ENCODE measurements at regions not wholly inside any gene's neighbourhood (a gene's known extent, or its start where the extent isn't known, plus 50 kb on each side); places are given as distances from the start of the nearest gene placed in this dataset.
"Not testable (repeated sequence)": the region's sequence is repeated elsewhere in the genome, so short reads cannot be mapped to it uniquely, and the experiment has no call there.

DNA sequence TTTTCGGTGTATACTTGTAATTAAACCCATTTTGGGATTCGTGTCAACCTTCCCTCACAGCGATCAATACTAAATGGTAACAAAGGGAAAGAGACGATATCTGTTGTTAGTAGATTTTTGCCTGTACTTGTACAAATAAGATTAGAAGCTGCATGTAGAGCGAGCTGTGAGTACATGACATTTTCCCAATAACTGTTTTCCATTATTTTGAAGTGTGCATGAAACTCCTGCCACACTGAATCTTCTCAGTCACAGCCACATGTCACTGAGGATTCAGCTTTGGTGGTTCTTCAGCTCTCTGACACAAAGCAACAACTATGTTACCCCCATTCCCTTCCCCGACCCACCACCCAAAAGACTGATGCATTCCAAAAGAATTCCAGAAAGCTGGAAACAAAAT is 685.6 kb downstream of the EFNA5 start:
- no peak for DNase-seq (ENCODE audit: low spot score)

DNA sequence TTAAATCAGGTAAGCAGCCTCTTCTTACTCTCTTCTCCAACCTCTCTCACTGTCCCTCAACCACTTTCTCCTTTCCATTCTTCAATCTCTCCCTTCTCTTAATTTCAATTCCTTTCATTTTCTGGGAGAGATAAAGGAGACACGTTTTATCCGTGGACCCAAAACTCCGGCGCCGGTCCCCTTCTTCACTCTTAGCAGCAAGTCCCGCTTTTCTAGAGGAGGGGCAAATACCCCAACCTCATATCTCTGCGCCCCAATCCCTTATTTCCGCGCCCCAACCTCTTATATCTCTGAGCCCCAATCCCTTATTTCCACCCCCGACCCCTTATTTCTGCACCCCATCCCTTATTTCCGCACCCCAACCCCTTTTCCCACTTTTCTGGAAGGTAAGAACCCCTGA is 691.6 kb downstream of the EFNA5 start:
- not testable (repeated sequence) for DNase-seq (ENCODE audit: low spot score)

DNA sequence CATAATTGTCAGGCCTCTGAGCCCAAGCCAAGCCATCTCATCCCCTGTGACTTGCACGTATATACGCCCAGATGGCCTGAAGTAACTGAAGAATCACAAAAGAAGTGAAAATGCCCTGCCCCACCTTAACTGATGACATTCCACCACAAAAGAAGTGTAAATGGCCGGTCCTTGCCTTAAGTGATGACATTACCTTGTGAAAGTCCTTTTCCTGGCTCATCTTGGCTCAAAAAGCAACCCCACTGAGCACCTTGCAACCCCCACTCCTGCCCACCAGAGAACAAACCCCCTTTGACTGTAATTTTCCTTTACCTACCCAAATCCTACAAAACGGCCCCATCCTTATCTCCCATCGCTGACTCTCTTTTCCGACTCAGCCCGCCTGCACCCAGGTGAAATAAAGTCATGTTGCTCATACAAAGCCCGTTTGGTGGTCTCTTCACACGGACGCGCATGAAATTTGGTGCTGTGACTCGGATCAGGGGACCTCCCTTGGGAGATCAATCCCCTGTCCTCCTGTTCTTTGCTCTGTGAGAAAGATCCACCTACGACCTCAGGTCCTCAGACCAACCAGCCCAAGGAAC is 692.1 kb downstream of the EFNA5 start:
- not testable (repeated sequence) for DNase-seq (ENCODE audit: low spot score)

DNA sequence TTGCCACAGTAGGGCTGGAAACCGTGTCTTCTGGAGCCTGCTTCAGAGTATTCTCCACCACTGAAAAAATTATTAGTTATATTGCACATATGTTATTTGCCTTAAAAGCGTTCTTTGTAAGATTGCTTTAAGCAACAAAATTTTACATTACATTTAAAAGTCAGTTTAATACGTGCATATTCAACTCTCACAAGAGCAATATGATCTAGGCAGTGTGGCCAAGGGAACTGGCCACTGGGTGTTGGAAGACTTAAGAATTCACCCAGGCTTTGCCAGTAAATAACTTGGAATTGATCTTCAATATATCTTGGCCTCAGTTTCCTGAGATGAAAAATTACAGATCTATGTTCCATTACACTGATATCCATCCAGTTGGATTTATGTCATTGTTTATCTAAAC is 694.4 kb downstream of the EFNA5 start:
- DNase-seq (ENCODE audit: low spot score), result no peak

DNA sequence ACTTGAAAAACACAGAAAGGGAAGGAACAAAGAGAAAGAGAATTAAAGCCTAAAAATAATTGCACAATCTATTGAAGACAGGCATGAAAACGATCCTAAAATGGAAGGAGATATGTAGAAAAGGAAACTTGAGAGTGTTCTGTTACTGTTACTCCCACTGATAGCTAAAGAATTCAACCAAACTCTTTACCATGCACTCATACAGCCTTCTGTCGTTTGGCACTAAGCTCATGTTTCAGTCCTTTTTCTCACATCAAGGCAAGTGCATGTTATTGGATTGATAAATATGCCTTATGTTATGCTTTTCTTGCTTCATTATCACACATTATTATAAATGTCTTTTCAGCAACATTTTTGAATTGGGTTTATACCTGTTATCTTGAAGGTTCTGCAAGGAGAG is 696.5 kb downstream of the EFNA5 start:
- DNase-seq (ENCODE audit: low spot score), result no peak

DNA sequence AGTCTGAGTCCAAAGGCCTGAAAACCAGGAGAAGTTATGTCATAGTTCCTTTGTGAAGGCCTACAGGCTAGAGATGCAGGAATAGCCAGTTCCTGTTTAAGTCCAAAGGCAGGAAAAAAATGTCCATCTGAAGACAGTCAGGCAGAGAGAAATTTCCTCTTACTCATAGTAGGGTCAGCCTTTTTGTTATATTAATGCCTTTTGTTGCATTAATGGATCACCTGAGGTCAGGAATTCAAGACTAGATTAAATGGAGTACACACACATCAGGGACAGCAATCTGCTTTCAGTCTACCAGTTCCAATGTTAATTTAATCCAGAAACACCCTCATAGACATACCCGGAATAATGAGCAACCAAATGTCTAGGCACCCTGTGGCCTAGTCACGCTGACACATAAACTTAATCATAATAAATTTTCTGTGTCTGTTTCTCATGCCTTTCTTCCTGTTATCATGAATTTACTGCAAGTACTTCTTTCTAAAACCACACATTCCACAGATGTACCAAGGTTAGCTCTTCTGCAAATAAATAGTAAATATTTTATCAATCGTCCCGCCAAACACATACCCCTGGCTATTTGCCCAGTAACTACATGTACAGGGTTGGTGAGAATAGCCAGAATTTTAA is 703.9 kb downstream of the EFNA5 start:
- DNase-seq (ENCODE audit: low spot score), result peak; percentile 62

DNA sequence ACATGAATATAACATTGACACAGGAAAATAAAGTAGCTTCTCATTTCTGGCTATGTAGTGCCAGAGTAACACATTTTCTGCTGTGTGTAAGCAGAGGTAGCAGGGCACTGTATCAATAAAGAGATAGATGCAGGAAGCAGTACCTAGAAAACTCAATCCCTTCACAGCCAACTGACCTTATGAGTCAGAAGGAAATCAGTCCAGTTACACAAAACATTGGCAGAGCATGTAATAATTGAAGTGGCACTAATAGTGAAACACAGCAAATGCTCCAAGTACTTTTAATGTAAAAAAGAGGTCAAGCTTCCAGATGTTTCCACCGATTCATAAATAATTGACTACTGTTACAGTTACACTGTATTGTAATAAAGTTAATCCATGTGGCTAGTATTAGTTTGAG is 706.6 kb downstream of the EFNA5 start:
- peak; percentile 38 for DNase-seq (ENCODE audit: low spot score)

DNA sequence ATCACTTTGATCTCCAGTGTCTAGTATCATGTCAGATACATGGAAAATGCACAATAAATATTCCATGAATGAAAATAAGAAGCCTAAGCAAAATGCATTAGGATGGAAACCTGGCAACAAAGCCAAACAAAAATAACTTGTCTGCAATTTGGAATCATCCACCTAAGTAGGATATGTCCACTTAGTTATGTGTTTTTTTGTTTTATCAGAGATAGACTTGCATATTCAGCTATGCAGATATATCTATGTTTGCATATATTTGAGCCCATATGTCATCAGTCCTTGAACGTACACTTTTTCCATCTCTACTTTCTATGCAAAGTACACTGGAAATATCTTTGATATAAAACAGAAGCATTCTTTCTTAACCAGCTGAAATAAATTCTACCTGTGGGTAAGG is 707.1 kb downstream of the EFNA5 start:
- no peak for DNase-seq (ENCODE audit: low spot score)

DNA sequence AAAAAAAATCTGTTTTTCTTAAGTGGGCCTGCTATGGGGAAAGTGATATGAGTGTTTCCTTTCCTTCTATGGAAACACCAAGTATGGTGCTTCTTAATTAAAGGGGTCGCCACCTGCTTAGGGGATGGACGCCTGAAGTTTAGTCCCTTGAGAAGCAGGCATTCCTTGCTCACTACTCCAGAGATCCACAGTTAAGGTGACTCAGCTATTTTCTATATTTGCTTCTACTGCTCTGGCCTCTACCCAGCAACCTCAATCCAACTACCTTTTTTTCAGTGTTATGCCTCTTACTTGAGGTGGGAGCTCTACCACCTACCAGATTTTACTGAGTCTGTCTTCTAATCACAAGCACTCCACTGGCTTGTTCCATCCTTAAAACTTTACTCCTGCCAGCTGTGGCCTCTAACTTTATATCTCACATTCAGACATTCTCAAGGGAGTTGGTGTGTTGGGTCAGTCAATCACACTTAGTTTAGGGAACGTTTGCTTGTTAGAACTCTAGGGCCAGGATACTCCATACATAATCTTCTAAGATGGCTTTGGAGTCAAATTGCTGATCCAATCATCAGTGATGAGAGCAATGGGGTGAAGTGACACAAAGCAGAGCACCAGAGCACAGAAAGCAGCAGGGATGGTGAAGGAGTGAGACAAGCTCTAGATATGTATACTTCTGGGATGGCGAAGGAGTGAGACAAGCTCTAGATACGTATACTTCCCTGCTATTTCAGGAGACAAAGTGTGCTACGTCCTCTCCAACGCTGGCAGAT is 708.1 kb downstream of the EFNA5 start:
- no peak for DNase-seq (ENCODE audit: low spot score)

DNA sequence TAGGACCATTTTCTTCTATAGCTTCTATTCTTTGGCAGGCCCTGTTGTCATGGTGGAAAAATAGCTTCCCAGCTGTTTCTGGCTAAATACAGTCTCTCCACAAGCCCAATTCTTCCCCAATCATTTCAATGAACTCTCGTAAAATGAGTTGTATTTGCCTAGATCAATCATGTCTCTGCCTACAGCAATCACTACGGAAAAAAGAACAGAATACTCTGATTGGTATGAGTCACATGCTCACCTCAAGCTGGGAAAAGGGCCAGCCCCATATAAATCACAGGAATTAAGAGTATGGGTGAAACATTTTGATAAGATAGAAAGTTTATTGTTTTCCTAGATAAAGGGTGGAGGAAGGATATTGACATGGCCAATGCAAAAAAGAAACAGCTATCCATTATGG is 711.4 kb downstream of the EFNA5 start:
- DNase-seq (ENCODE audit: low spot score), result no peak

DNA sequence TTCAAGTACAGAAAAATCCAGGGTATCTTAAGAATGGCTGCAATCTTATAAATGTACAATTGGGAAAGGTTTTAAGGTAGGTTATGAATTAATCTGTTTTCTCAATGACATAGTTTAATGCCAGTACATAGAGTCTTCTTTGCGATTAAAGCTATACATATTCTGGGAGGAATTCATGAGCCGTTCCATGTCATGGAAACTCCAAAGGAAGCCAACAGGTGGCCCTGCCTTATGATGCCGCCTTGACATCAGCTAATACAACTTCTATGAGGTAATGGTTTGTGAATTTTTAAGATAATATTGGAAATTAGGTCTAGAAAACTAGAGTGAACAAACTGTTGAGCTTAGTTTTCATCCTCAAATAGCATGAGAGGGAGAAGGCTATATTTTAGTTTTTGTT is 713.4 kb downstream of the EFNA5 start:
- DNase-seq (ENCODE audit: low spot score), result no peak

DNA sequence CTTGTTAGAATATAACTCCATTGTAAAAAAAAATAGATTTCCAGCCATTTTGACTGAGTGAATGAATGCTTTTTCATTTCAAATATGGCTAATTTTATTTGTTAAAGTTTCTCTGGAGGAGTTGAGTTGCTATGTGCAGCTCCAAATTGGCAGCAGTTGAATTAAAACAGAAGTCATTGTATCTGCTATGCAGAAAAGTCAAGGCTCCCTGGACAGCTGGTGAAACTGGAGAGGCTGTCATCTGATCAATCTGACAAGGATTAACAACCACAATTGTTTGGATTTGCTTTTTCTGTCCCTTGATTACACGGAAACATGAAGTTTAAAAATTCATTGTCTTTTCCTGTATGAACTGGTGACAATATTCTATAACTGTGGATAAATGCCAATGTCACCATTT is 713.9 kb downstream of the EFNA5 start:
- DNase-seq (ENCODE audit: low spot score), result no peak

DNA sequence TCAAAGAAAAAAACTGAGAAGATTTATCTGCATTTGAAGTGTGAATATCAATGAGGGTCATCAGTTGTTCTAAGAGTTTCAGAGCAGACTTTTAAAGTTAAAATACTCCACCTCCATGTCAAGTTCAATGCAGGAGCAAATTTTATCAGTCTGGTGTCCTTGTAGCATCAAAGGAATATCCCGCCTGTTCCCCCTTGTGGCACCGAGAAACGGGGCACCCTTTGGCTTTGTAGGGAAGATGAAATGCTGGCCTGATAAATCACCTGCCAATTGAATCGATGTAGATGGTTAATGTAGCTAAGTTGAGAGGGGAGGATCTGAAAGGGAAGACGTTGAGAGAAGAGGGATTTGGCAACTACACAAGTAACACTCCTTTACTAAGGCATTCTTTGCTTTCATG is 714.5 kb downstream of the EFNA5 start:
- no peak for DNase-seq (ENCODE audit: low spot score)

DNA sequence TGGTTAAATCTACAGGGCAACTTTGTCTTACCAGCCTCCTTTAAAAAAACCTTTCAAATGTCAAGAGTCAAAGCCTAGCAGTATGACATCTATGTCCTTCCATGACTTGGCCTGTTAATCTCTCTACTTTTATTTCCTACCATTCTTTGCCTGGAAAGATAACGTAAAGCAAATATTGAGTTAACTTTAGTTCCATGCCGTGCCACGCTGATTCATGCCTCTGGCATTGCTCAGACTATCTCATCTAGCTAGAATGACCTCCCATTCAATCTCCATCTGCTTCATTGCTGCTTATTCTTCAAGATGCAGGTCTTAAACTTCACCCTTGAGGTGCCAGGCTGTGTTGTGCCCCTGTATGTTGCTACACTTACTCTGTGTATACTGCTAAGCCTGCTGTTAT is 729.8 kb downstream of the EFNA5 start:
- DNase-seq (ENCODE audit: low spot score), result no peak

DNA sequence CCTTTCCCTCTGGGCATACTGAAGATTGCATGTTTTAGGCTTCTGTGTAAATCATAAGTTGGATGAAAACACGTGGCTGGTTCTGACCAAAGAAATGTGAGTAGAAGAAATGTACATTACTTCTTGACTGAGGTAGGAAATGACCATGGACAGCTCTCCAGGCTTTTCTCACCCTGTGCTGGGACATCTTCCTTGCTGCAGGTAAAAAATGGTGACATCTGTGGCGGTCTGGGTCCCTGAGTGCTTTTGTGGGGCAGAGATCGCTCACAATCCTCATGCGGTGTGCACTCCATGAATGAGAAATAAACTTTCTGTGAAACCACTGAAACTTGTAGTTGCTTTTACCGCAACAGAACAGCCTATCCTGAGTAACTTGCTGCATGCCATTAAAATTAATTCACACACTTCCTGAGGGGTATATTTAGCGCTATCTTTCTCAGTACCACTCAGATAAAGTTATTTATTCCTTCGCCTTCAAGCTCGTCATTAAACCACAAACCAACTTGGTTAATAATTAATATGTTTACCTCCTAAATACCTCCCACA is 730.4 kb downstream of the EFNA5 start:
- no peak for DNase-seq (ENCODE audit: low spot score)

DNA sequence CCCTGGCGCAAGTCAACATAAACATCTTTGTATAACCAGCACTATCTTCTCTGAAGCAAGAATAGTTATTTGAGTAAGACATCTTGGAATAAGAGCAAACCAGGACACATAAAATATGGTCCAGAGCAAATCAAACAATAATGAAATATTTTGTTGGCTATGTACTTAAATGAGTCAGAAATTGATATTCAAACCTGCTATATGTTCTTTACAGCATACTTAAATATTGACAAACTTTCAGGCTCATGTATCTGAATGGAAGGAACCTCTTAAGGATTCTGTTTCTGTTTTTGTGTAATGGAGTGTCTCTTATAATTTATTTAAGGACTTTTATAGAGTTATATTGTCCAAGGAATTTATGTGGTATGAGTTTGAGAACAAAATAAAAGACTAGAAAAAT is 747.3 kb downstream of the EFNA5 start:
- no peak for DNase-seq (ENCODE audit: low spot score)

DNA sequence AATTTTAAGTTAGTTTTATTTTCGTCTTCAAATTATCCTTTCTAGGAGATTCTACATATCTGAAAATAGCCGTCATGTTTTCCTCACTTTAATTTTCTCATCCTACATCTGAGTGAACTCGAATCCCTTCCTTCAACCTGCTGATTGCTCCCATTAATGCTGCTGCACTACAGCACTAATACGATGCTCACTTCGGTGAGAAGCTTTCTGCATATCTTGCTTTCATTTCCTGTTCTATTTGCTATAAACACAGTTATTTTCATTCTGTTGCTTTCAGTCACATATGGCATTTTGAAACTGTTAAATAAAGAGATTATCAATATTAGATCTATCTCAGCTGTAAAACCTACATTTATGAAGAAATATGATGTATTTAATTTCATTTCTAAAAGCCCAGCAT is 749.2 kb downstream of the EFNA5 start:
- no peak for DNase-seq (ENCODE audit: low spot score)

DNA sequence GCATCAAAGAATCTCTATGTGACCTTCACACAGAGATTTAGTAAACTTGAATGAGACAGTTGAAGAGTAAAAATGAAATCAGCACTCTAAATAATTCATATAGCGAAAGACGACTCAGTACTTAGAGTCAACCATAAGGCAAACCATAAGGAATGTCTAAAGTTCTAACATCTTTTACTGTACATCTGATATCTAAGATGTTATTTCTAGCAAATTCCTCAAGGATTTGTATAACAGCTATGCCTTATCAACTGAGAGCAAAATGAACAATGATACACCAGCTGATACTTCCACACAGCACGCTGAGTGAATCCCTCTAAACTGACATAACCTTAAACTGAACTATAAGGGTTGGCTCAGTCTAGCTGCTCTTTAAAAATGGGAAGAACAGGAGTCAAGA is 760.3 kb downstream of the EFNA5 start:
- DNase-seq (ENCODE audit: low spot score), result no peak

DNA sequence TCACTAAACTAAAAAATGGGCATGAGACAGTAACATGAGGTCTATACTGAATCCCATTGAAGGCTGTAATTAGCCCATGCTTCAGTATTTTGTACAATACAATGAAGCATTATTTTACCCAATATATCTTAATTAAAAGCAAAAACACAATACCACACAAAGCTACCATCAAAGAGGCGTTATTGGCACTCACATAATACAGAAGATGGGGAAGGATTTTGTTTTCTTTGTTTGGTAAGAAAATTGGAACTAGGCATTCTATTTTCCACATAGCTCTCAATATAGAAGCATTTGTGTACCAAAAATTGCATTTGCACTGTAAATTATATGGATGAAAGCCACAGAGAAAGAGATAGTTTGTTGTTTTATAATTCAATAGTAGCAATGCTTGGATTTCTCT is 761.0 kb downstream of the EFNA5 start:
- no peak for DNase-seq (ENCODE audit: low spot score)

DNA sequence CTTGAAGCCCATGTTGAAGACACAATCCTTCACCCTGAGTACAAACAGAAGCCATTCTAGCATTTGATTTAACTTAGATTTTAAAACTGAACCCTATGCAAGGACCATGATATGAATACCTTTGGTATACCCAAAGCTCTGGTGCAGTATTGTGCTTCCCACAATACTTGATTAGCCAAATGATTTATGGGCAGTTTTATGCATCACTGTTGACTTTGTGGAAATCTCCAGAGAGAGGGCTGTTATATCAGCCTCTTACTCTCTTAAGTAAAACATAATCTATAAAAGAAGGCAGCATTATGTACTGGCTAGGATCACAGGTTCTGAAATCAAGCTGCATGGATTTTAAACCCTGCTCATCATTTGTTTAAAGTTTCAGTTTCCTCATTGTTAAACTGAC is 762.8 kb downstream of the EFNA5 start:
- no peak for DNase-seq (ENCODE audit: low spot score)

DNA sequence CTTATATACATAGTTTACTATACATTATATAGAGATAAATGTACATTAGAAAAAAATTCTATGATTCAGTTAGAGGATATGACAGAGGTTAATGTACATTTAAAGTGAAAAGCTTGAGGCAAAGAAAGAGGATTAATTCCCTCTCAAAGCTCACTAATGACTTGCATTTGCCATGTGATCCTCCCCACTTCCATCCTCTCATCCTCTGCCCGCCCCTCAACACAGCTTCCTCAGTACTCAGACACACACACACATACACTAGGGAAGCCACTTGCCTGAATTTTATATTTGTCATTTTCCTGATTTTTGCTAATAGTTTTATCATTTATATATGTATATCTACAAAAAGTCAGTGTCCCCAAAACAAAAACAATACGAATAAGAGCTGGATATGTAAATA is 764.5 kb downstream of the EFNA5 start:
- DNase-seq (ENCODE audit: low spot score), result no peak

DNA sequence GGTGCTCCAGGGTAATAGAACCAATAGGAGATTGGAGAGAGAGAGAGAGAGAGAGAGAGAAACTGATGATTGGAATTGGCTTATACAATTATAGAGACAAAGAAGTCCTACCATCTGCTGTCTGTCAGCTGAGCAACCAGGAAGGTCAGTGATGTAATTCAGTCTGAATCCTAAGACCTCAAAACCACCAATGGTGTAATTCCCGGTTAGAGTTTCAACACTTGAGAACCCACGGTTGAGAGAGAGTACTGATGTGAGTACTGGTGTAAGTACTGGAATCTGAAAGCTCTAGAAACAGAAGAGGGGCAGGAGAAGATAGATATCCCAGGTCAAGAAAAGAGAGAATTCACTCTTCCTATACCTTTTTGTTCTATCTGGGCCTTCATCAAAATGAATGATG is 775.8 kb downstream of the EFNA5 start:
- no peak for DNase-seq (ENCODE audit: low spot score)

DNA sequence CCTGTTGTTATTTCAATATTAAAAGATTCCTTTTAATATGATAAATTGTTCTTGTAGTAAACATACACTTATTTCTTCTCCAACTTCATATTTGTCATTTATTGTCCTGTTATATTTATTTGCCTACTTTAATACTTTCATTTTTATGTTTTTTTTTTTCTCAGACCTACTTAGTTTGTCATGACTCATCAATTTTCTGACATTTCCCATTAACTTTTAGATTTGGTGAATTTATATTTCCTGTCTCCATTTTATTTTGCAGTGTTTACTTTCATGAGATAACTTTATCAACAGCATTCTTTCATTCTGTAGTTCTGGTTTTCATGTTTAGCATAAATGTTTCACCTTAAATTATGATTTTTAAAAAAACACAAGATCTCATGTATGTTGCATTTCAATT is 788.7 kb downstream of the EFNA5 start:
- no peak for DNase-seq (ENCODE audit: low spot score)

All from kidney capillary endothelial cell (primary cell).